Urinary bladder (tissue), 3 donors: ENCODE measurements at regions not wholly inside any gene's neighbourhood (a gene's known extent, or its start where the extent isn't known, plus 50 kb on each side); places are given as distances from the start of the nearest gene placed in this dataset.
"Not testable (repeated sequence)": the region's sequence is repeated elsewhere in the genome, so short reads cannot be mapped to it uniquely, and the experiment has no call there.

ENCODE experiments used
- DNase-seq: peaks from one replicate; pipeline ENCODE4 v3.0.0-alpha.2; 2015; ENCODE audit errors: extremely low spot score
- H3K27ac ChIP-seq: one replicate; pipeline ENCODE4 v1.5.1; 2013; ENCODE audit warnings: low read depth, mild to moderate bottlenecking, moderate library complexity
- H3K36me3 ChIP-seq: one replicate; pipeline ENCODE4 v1.6.1; 2013; ENCODE audit warnings: mild to moderate bottlenecking, moderate library complexity; ENCODE audit not compliant: insufficient read depth
- H3K4me1 ChIP-seq: one replicate; pipeline ENCODE4 v1.6.1; 2013; ENCODE audit warnings: mild to moderate bottlenecking, moderate library complexity; ENCODE audit not compliant: insufficient read depth
- H3K4me3 ChIP-seq: one replicate; pipeline ENCODE4 v1.5.1; 2013; ENCODE audit warnings: low read depth, low read length
- WGBS: extraction: QIAGEN DNeasy Blood & Tissue Kit; methylation state at CpG from one replicate; pipeline ENCODE4 v1.1.7; 2013; 5-methylcytosine and 5-hydroxymethylcytosine counted together
- donor health status: healthy with polysubstance abuse.
- donor health status: healthy.

DNA sequence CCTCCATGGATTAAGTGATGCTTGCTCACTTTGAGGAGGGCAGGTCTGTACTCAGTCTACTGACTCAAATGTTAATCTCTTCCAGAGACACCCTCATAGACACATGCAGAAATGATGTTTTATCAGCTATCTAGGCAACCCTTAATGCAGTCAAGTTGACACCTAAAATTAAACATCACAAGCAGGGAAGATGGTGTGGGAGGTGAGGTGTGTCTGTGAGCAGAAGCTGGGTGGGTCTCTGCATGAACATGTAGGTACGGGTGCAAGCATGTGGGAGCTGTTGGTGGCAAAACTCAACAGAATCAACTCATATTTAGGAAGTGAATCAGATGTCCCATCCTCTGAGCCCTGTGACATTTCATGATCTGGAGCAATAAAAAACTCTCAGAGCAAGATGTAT lies 249.2 kb upstream of the SGCG start:
- H3K27ac ChIP-seq = no peak overlapping the region

GRCh38 chr13:22932632-22933412 lies 248.0 kb upstream of the SGCG start:
- H3K27ac ChIP-seq, H3K4me3 ChIP-seq, H3K4me1 ChIP-seq, DNase-seq, H3K36me3 ChIP-seq: not testable (repeated sequence)
- WGBS = 92% methylated on average over 20 of the region's 20 CpGs

More for the DNA sequence above, 249.2 kb upstream of the SGCG start:
- Histone ChIP-seq H3K4me1 (no peaks in the 10 kb centered on the region), H3K4me3 (no peak overlapping the region), H3K36me3 (no peaks in the 10 kb centered on the region)
- no peak for DNase-seq
- WGBS = 95% methylated on average over 1 of the region's 1 CpG

- Histone ChIP-seq H3K4me3 (no peak overlapping the region), H3K4me1 (no peaks in the 10 kb centered on the region), H3K27ac (no peak overlapping the region), H3K36me3 (no peaks in the 10 kb centered on the region)
- no peak for DNase-seq
- 91% methylated on average over 8 of the region's 8 CpGs for WGBS
Observed at GRCh38 chr13:22933571-22934181, 247.1 kb upstream of the SGCG start.

DNA sequence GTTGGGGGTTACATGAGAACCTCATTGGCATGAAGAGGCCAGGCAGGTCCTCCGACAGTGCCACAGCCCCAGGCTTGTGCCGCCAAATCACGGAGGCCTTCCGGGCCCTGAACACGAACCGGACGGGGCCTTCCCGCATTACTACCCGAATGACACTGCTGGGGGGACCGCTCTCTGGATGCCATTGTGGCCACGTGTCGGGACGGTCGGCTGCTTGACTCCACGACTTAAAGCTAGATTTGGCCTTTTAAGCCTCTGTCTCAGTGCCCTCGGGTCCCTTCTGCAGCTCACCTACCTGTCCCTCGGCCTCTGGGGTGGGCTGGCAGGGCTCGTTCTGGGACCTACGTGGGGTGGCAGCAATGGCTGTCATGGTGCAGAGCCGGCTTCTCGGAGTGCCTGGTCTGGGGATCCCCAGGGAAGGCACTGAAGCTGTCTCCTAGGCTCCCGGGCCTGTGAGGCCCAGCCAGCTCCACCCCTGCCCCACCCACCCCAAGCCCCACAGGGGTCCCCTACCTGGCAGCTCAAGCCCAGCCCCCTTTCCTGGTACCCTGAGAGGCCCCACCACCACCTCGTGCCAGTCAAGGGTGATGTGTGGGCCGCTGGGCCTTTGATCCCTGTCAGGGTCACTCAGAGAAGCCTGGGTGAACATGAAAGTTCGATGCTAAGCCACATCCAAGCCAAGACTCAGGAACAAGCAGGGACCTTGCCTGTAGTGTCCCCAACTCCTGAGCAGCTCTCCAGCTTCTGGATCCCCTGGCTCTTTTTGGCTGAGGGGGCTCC lies 245.8 kb upstream of the SGCG start:
- no peak for DNase-seq
- Histone ChIP-seq H3K36me3 (no peaks in the 10 kb centered on the region), H3K4me1 (no peaks in the 10 kb centered on the region), H3K4me3 (no peak overlapping the region), H3K27ac (no peak overlapping the region)
- WGBS = 92% methylated on average over 24 of the region's 25 CpGs

GRCh38 chr13:22936228-22936627 lies 244.6 kb upstream of the SGCG start:
- DNase-seq = no peak
- 74% methylated on average over 11 of the region's 11 CpGs for WGBS
- Histone ChIP-seq H3K36me3 (no peaks in the 10 kb centered on the region), H3K4me1 (no peaks in the 10 kb centered on the region), H3K4me3 (no peak overlapping the region), H3K27ac (no peak overlapping the region)

GRCh38 chr13:22937241-22937640 lies 243.5 kb upstream of the SGCG start:
- H3K27ac ChIP-seq = no peak overlapping the region
- H3K4me3 ChIP-seq = no peak overlapping the region
- H3K36me3 ChIP-seq = no peaks in the 10 kb centered on the region
- no peak for DNase-seq
- 96% methylated on average over 13 of the region's 13 CpGs for WGBS
- no peaks in the 10 kb centered on the region for H3K4me1 ChIP-seq

DNA sequence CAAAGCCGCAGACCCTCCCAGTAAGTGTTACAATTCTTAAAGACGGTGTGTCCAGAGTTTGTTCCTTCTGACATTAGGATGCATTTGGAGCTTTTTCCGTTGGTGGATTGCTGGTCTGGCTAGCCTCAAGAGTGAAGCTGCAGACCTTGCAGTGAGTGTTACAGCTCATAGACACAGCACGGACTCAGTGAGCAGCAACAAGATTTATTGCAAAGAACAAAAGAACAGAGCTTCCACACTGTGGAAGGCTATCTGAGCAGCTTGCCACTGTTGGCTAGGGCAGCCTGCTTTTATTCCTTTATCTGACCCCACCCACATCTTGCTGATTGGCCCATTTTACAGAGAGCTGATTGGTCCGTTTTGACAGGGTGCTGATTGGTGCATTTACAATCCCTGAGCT lies 242.8 kb upstream of the SGCG start:
- Histone ChIP-seq H3K4me3 (no peak overlapping the region), H3K36me3 (no peaks in the 10 kb centered on the region), H3K4me1 (no peaks in the 10 kb centered on the region), H3K27ac (no peak overlapping the region)
- no peak for DNase-seq
- 89% methylated on average over 5 of the region's 5 CpGs for WGBS

DNA sequence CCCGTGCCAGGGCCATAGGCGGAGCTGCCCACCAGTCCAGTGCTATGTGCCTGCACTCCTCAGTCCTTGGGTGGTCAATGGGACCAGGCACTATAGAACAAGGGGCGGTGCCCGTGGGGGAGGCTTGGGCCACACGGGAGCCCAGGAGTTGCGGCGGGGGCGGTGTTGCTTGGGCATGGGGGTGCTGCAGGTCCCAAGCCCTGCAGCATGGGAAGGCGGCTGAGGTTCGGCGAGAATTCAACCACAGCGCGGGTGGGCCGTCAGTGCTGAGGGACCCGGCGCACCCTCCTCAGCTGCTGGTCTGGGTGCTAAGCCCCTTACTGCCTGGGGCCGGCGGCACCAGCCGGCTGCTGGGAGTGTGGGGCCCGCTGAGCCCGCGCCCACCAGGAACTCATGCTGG lies 242.2 kb upstream of the SGCG start:
- WGBS = 96% methylated on average over 22 of the region's 22 CpGs
- no peak overlapping the region for H3K27ac ChIP-seq

DNA sequence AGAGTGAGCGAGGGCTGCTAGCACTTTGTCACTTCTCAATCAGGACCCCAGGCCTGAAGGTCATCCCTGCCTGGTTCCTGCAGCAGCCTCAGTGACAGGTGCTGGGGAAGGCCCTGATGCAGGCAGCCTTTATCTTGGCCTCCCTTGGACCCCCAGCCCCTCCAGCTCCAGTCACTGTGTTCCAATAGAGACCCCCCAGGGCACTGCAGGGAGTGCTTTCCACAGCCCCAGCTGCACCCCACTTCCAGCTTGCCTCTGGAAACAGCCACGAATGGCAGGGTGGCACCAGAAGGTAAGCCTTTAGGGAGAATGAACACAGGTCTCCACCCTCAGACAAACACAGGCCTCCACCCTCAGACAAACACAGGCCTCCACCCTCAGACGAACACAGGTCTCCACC lies 241.6 kb upstream of the SGCG start:
- Histone ChIP-seq H3K4me3 (no peak overlapping the region), H3K4me1 (no peaks in the 10 kb centered on the region), H3K36me3 (no peaks in the 10 kb centered on the region), H3K27ac (no peak overlapping the region)
- DNase-seq = no peak
- 91% methylated on average over 3 of the region's 3 CpGs for WGBS

More for the DNA sequence above, 242.2 kb upstream of the SGCG start:
- Histone ChIP-seq H3K4me1 (no peaks in the 10 kb centered on the region), H3K36me3 (no peaks in the 10 kb centered on the region), H3K4me3 (no peak overlapping the region)
- DNase-seq = no peak

- Histone ChIP-seq H3K36me3 (no peaks in the 10 kb centered on the region), H3K4me1 (no peaks in the 10 kb centered on the region), H3K27ac (no peak overlapping the region), H3K4me3 (no peak overlapping the region)
- DNase-seq = no peak
- 84% methylated on average over 11 of the region's 11 CpGs for WGBS
Observed at GRCh38 chr13:22940090-22940710, 240.6 kb upstream of the SGCG start.

- no peaks in the 10 kb centered on the region for H3K36me3 ChIP-seq
- H3K4me3 ChIP-seq = no peak overlapping the region
- DNase-seq = no peak
- H3K4me1 ChIP-seq = no peaks in the 10 kb centered on the region
- H3K27ac ChIP-seq = no peak overlapping the region
- 78% methylated on average over 14 of the region's 14 CpGs for WGBS
Observed at GRCh38 chr13:22940736-22941135, 240.0 kb upstream of the SGCG start.

- DNase-seq, H3K36me3 ChIP-seq, H3K4me1 ChIP-seq, H3K4me3 ChIP-seq, H3K27ac ChIP-seq: not testable (repeated sequence)
- 63% methylated on average over 7 of the region's 8 CpGs for WGBS
Observed at GRCh38 chr13:22941495-22941894, 239.3 kb upstream of the SGCG start.

DNA sequence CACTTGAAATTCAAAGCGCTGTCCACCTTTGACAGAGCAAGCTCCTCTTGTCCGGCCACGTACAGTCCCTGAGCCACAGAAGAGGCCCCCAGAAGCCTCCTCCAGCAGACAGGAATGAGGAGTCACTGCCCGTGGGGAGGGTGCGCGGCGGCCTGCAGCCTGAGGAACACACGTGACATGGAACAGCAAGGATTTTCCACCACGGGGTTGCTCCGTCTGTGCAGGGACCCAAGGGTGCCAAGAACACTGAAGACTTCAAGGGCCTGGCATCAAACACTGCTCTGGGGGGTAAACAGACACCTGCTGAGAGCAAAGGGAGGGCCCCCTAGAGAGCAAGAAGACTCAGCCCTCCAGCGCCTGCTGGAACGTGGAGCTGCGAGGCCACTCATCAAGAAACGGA lies 237.9 kb upstream of the SGCG start:
- not testable (repeated sequence) for H3K27ac ChIP-seq, H3K4me3 ChIP-seq, DNase-seq, H3K4me1 ChIP-seq, H3K36me3 ChIP-seq
- WGBS = 92% methylated on average over 13 of the region's 14 CpGs
